H1 (cell line): ENCODE measurements at regions not wholly inside any gene's neighbourhood (a gene's known extent, or its start where the extent isn't known, plus 50 kb on each side); places are given as distances from the start of the nearest gene placed in this dataset.

Experiments used
- NRF1 ChIP-seq: IDR thresholded peaks from 2 replicates; pipeline ENCODE4 v1.6.1; 2011; ENCODE audit warnings: mild to moderate bottlenecking, low read depth, low read length, improper control_type of control experiment
- SIN3A ChIP-seq, 2 experiments: IDR thresholded peaks in 1 of 2; conservative IDR thresholded peaks in 1 of 2; 2 replicates each; pipeline ENCODE4 v1.6.1; 2011 to 2012; ENCODE audit warnings: low read length in 2 of 2, improper control_type of control experiment in 1 of 2, low read depth in 1 of 2, mild to moderate bottlenecking in 1 of 2

- TF ChIP-seq NRF1 = no peak
- no peak for TF ChIP-seq SIN3A (conservative IDR thresholded peaks at IDR 0.05 in 1 of 2, IDR thresholded peaks at IDR 0.05 in 1 of 2; ENCODE audit: low read depth in 1 of 2, low read length in 2 of 2)
These were observed 341.3 kb downstream of the SMOC2 start (continued) for GRCh38 chr6:168782187-168782751.
